Choroid plexus epithelial cell (primary cell): ENCODE measurements at regions not wholly inside any gene's neighbourhood (a gene's known extent, or its start where the extent isn't known, plus 50 kb on each side); places are given as distances from the start of the nearest gene placed in this dataset.

Experiments used
- DNase-seq: peaks from one replicate; pipeline ENCODE4 v3.0.0-alpha.2; 2010; ENCODE audit warnings: low read depth
- H3K4me3 ChIP-seq: 2 replicates; pipeline ENCODE4 v1.5.1; 2011; ENCODE audit warnings: low read depth, mild to moderate bottlenecking, control low read depth, low read length, moderate library complexity
- CTCF ChIP-seq: conservative IDR thresholded peaks from 2 replicates; pipeline ENCODE4 v1.5.1; 2011; ENCODE audit warnings: low read depth, mild to moderate bottlenecking, control low read depth, inconsistent platforms, low read length, moderate library complexity

DNA sequence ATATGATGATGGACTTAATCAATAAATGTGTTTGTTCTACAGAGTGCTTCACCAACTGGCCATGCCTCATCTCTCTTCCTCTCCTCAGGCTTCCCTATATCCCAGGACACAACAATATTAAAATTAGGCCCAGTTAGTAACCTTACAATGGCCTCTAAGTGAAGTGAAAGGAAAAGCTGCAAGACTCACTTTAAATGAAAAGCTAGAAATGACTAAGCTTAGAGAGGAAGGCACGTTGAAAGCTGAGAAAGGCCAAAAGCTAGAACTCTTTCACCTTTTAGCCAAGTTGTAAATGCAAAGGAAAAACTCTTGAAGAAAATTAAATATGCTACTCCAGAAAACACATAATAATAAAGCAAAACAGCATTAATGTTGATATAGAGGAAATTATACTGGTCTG is 1010.3 kb downstream of the NAALADL2 start:
- DNase-seq, result no peak
- no peak overlapping the region for H3K4me3 ChIP-seq
- no peak for TF ChIP-seq CTCF

DNA sequence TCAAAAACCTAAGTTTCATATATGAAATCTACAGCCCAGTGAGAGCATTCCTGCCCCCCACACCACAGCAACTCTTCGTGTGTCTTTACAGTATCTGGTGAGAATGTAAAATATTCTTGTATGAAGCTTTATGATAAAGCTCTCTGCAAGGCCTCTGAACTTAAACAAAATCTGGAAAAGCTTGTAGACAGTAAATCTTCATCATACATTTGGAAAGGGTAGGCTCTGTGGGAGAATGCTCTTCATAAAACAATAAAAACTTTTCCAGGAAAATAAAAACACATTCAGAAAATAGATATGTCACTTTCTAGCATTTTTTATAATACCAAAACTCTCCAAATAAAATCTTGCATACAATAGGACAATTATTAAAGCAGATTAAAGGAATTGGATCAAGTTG is 1009.5 kb downstream of the NAALADL2 start:
- TF ChIP-seq CTCF, result no peak
- no peak for DNase-seq
- no peak overlapping the region for H3K4me3 ChIP-seq

DNA sequence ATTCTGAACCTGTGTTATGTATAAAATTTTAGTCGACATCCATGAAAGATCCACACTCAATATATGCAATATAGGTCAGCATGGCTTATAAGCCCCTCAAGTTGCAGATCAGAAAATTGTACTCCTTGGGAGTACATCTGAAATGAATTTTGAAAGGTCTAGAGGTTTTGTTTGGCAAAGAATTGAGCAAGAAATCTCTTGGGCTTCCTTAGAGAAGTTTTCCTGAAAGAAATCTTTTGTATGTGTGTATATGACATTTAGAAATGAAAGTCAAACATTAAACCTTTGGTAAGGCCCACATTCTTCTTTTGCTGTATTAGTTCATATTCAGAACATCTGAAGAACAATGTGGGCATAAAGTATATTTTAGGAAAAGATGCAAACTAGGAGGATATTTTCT is 1006.6 kb downstream of the NAALADL2 start:
- no peak for DNase-seq
- TF ChIP-seq CTCF, result no peak

DNA sequence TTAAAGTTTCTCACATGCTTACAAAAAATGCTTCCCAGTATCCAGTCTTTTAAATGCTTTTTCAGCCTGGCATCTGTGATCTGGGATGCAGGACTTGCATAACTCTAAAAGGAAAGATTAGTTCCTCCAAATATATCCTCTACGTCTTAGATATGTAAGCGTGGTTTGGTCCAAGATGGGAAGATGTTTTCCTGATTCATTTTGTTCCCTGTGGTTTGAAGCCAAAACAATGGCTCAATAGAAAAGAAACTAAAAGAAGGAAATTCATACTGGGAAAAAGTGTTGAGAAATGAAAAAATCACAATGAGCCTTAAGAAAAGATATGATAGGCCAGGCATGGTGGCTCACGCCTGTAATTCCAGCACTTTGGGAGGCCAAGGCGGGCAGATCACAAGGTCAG is 1002.8 kb downstream of the NAALADL2 start:
- no peak for DNase-seq
- no peak for TF ChIP-seq CTCF
- H3K4me3 ChIP-seq, result no peak overlapping the region

More for the DNA sequence above, 1006.6 kb downstream of the NAALADL2 start:
- no peak overlapping the region for H3K4me3 ChIP-seq
